H9 (cell line): ENCODE measurements at regions not wholly inside any gene's neighbourhood (a gene's known extent, or its start where the extent isn't known, plus 50 kb on each side); places are given as distances from the start of the nearest gene placed in this dataset.

Experiments used
- DNase-seq: peaks from one replicate; pipeline ENCODE4 v3.0.0-alpha.2; 2017
- H2AFZ ChIP-seq: one replicate; pipeline ENCODE4 v1.6.1; 2013; ENCODE audit warnings: mild to moderate bottlenecking, low read length, control low read depth, moderate library complexity
- H2AK5ac ChIP-seq: 2 replicates; pipeline ENCODE4 v1.6.1; 2013; ENCODE audit warnings: low read length, control low read depth, mixed read lengths; ENCODE audit not compliant: insufficient read length
- H2BK120ac ChIP-seq: one replicate; pipeline ENCODE4 v1.6.1; 2013; ENCODE audit warnings: low read depth, mild to moderate bottlenecking, low read length, control low read depth, inconsistent platforms; ENCODE audit not compliant: poor library complexity, severe bottlenecking
- H2BK12ac ChIP-seq: 2 replicates; pipeline ENCODE4 v1.6.1; 2013; ENCODE audit warnings: low read length, control low read depth, mixed read lengths, low read depth; ENCODE audit not compliant: insufficient read length
- H2BK15ac ChIP-seq: 2 replicates; pipeline ENCODE4 v1.6.1; 2013; ENCODE audit warnings: low read depth, low read length, control low read depth
- H2BK20ac ChIP-seq: one replicate; pipeline ENCODE4 v1.6.1; 2013; ENCODE audit warnings: low read depth, mild to moderate bottlenecking, low read length, control low read depth, inconsistent platforms; ENCODE audit not compliant: poor library complexity, severe bottlenecking
- H2BK5ac ChIP-seq: 2 replicates; pipeline ENCODE4 v1.6.1; 2013; ENCODE audit warnings: low read length, control low read depth, mixed read lengths; ENCODE audit not compliant: insufficient read length
- H3K14ac ChIP-seq: 2 replicates; pipeline ENCODE4 v1.6.1; 2013; ENCODE audit warnings: low read length, control low read depth; ENCODE audit not compliant: insufficient read depth
- H3K18ac ChIP-seq: 2 replicates; pipeline ENCODE4 v1.6.1; 2013; ENCODE audit warnings: low read depth, mild to moderate bottlenecking, mixed read lengths, low read length, control low read depth; ENCODE audit not compliant: insufficient read length
- H3K23ac ChIP-seq: 2 replicates; pipeline ENCODE4 v1.6.1; 2013; ENCODE audit warnings: low read length, control low read depth, mixed read lengths, low read depth; ENCODE audit not compliant: insufficient read length
- H3K23me2 ChIP-seq: 2 replicates; pipeline ENCODE4 v1.6.1; 2013; ENCODE audit warnings: low read depth, mild to moderate bottlenecking, mixed read lengths, low read length, control low read depth; ENCODE audit not compliant: insufficient read length, poor library complexity, severe bottlenecking
- H3K27ac ChIP-seq: 2 replicates; pipeline ENCODE4 v1.5.1; 2013; ENCODE audit warnings: low read length, control low read depth, mixed read lengths, low read depth; ENCODE audit not compliant: insufficient read length
- H3K27me3 ChIP-seq: 2 replicates; pipeline ENCODE4 v1.6.1; 2013; ENCODE audit warnings: low read length, control low read depth, inconsistent platforms; ENCODE audit not compliant: insufficient read depth
- H3K4ac ChIP-seq: 2 replicates; pipeline ENCODE4 v1.6.1; 2013; ENCODE audit warnings: low read depth, mild to moderate bottlenecking, control low read depth, inconsistent platforms, low read length, moderate library complexity
- H3K4me1 ChIP-seq: 2 replicates; pipeline ENCODE4 v1.6.1; 2013; ENCODE audit warnings: low read length, control low read depth, inconsistent platforms; ENCODE audit not compliant: insufficient read depth
- H3K4me2 ChIP-seq: 2 replicates; pipeline ENCODE4 v1.6.1; 2013; ENCODE audit warnings: low read length, control low read depth, mixed read lengths; ENCODE audit not compliant: insufficient read length, insufficient read depth
- H3K56ac ChIP-seq: 2 replicates; pipeline ENCODE4 v1.6.1; 2013; ENCODE audit warnings: low read depth, mild to moderate bottlenecking, mixed read lengths, low read length, control low read depth; ENCODE audit not compliant: insufficient read length
- H3K79me1 ChIP-seq: 2 replicates; pipeline ENCODE4 v1.6.1; 2013; ENCODE audit warnings: low read depth, mild to moderate bottlenecking, moderate library complexity, low read length, control low read depth, inconsistent platforms; ENCODE audit not compliant: insufficient read depth, poor library complexity, severe bottlenecking
- H3K79me2 ChIP-seq: 2 replicates; pipeline ENCODE4 v1.6.1; 2013; ENCODE audit warnings: low read length, control low read depth, inconsistent platforms; ENCODE audit not compliant: insufficient read depth
- H3K9ac ChIP-seq: 2 replicates; pipeline ENCODE4 v1.6.1; 2013; ENCODE audit warnings: low read length, control low read depth, mixed read lengths; ENCODE audit not compliant: insufficient read length; ENCODE audit errors: extremely low read depth
- H3K9me3 ChIP-seq: one replicate; pipeline ENCODE4 v1.6.1; 2013; ENCODE audit warnings: low read depth, low read length, inconsistent platforms; ENCODE audit not compliant: control insufficient read depth
- H3T11ph ChIP-seq: one replicate; pipeline ENCODE4 v1.6.1; 2013; ENCODE audit warnings: mild to moderate bottlenecking, low read length, control low read depth, inconsistent platforms
- H4K20me1 ChIP-seq: one replicate; pipeline ENCODE4 v1.6.1; 2013; ENCODE audit not compliant: control insufficient read depth, insufficient read length, insufficient read depth
- H4K5ac ChIP-seq: 2 replicates; pipeline ENCODE4 v1.6.1; 2013; ENCODE audit warnings: low read depth, mild to moderate bottlenecking, mixed read lengths, low read length, control low read depth; ENCODE audit not compliant: insufficient read length
- H4K8ac ChIP-seq: replicated peaks from 2 replicates; pipeline ENCODE4 v1.6.1; 2013; ENCODE audit warnings: low read length, control low read depth, mixed read lengths, low read depth; ENCODE audit not compliant: insufficient read length
- H4K91ac ChIP-seq: 2 replicates; pipeline ENCODE4 v1.6.1; 2013; ENCODE audit warnings: low read depth, mild to moderate bottlenecking, moderate library complexity, mixed read lengths, low read length, control low read depth; ENCODE audit not compliant: insufficient read length
- H3K27ac Mint-ChIP-seq, 3 experiments: 2 replicates in 2 of 3; 3 replicates in 1 of 3; pipeline ENCODE4 v1.8.0; 2020 to 2021; ENCODE audit warnings: mixed read lengths in 3 of 3, mild to moderate bottlenecking in 1 of 3, moderate library complexity in 1 of 3
- H3K27me3 Mint-ChIP-seq: 2 replicates; pipeline ENCODE4 v1.8.0; 2021; ENCODE audit warnings: low read depth, mild to moderate bottlenecking, moderate library complexity, mixed read lengths
- H3K36me3 Mint-ChIP-seq, 3 experiments: 2 replicates in 2 of 3; 3 replicates in 1 of 3; pipeline ENCODE4 v1.8.0; 2020 to 2021; ENCODE audit warnings: low read depth in 3 of 3, mixed read lengths in 3 of 3; ENCODE audit not compliant: insufficient read depth in 1 of 3
- H3K4me1 Mint-ChIP-seq, 2 experiments: 2 replicates each; pipeline ENCODE4 v1.8.0; 2020; ENCODE audit warnings: mixed read lengths in 2 of 2
- H3K4me3 Mint-ChIP-seq, 2 experiments: 2 replicates in 1 of 2; 3 replicates in 1 of 2; pipeline ENCODE4 v1.8.0; 2020 to 2021; ENCODE audit warnings: mild to moderate bottlenecking in 2 of 2, mixed read lengths in 2 of 2, moderate library complexity in 1 of 2
- H3K9me3 Mint-ChIP-seq, 2 experiments: 2 replicates in 1 of 2; 3 replicates in 1 of 2; pipeline ENCODE4 v1.8.0; 2020; ENCODE audit warnings: mild to moderate bottlenecking in 2 of 2, mixed read lengths in 2 of 2, moderate library complexity in 1 of 2
- WGBS: extraction: QIAGEN DNeasy Blood & Tissue Kit; methylation state at CpG from one replicate; pipeline ENCODE4 v1.1.7; 2013; ENCODE audit warnings: missing lambda C conversion rate, low lambda C conversion rate, mixed read lengths; ENCODE audit not compliant: insufficient read length; ENCODE audit errors: extremely low coverage; 5-methylcytosine and 5-hydroxymethylcytosine counted together
- TF ChIP-seq, protein P1 (sequence below): fragments of 200-600 bp; sonication (generic); conservative IDR thresholded peaks from 3 replicates; pipeline ENCODE4 v1.8.0; 2021; ENCODE audit warnings: antibody characterized with exemption, mild to moderate bottlenecking

DNA sequence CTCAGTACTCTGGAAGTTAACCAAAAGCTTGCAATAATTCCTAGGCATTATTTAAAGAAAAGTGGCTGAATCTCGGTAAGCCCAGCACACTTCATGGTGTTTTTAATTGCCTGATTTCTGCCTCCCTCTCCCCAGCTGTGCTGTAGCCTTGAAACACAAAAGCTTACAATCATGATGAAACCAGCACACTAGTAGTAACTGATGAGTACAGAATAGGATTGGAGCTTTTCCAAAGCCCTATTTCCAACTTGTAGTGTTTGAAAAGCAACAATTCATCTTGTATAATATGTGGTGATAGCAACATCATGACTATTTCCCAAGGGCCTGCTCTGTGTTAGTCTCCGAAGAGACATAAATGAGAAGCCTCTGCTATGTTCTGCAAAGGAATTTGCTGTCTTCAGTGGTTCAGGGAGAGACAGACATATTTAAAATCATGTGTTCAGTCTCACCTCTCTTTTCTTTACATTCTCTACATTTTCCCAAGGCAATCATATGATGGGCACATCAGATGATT lies 1015.0 kb downstream of the BCL11A start:
- no peaks in the 10 kb centered on the region for H3K27me3 ChIP-seq
- H2BK5ac ChIP-seq: no peak overlapping the region
- H3K4me1 ChIP-seq: no peaks in the 10 kb centered on the region
- H3K27ac ChIP-seq: no peak overlapping the region
- no peaks in the 10 kb centered on the region for H3K23me2 ChIP-seq
- H2BK15ac ChIP-seq: no peak overlapping the region
- H3K4ac ChIP-seq: no peak overlapping the region
- no peak for DNase-seq
- H3K9me3 ChIP-seq: no peaks in the 10 kb centered on the region
- no peak overlapping the region for H2BK20ac ChIP-seq
- Mint-ChIP-seq H3K4me1 (no peaks in the 10 kb centered on the region), H3K36me3 (no peaks in the 10 kb centered on the region), H3K9me3 (peaks cover 0 to 1% of the 10 kb centered on the region in 2 experiments; a peak in 2 of 5 replicates), H3K27me3 (no peaks in the 10 kb centered on the region), H3K4me3 (no peak overlapping the region), H3K27ac (no peak overlapping the region)
- no peak overlapping the region for H3K23ac ChIP-seq
- H3K79me1 ChIP-seq: no peaks in the 10 kb centered on the region
- H3K9ac ChIP-seq: no peak overlapping the region
- WGBS: no CpG with 5 or more reads among the region's 2 CpGs
- H3K79me2 ChIP-seq: no peaks in the 10 kb centered on the region
- H3K4me2 ChIP-seq: no peak overlapping the region
- TF ChIP-seq, protein P1, sequence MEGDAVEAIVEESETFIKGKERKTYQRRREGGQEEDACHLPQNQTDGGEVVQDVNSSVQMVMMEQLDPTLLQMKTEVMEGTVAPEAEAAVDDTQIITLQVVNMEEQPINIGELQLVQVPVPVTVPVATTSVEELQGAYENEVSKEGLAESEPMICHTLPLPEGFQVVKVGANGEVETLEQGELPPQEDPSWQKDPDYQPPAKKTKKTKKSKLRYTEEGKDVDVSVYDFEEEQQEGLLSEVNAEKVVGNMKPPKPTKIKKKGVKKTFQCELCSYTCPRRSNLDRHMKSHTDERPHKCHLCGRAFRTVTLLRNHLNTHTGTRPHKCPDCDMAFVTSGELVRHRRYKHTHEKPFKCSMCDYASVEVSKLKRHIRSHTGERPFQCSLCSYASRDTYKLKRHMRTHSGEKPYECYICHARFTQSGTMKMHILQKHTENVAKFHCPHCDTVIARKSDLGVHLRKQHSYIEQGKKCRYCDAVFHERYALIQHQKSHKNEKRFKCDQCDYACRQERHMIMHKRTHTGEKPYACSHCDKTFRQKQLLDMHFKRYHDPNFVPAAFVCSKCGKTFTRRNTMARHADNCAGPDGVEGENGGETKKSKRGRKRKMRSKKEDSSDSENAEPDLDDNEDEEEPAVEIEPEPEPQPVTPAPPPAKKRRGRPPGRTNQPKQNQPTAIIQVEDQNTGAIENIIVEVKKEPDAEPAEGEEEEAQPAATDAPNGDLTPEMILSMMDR: no peak
- no peaks in the 10 kb centered on the region for H4K20me1 ChIP-seq
- no peak overlapping the region for H3K18ac ChIP-seq
- H4K8ac ChIP-seq: no peak overlapping the region
- no peak overlapping the region for H2BK120ac ChIP-seq
- no peak overlapping the region for H2AK5ac ChIP-seq
- no peak overlapping the region for H3K56ac ChIP-seq
- no peak overlapping the region for H2BK12ac ChIP-seq
- H3K14ac ChIP-seq: no peak overlapping the region
- no peak overlapping the region for H4K5ac ChIP-seq
- no peak overlapping the region for H4K91ac ChIP-seq
- no peak overlapping the region for H3T11ph ChIP-seq
- H2AFZ ChIP-seq: no peak overlapping the region
